Left ventricle myocardium inferior (tissue), 1 donor: ENCODE measurements at regions not wholly inside any gene's neighbourhood (a gene's known extent, or its start where the extent isn't known, plus 50 kb on each side); places are given as distances from the start of the nearest gene placed in this dataset.

Source experiments
- DNase-seq: peaks from one replicate; pipeline ENCODE4 v3.0.0-alpha.2; 2020
- H3K27ac ChIP-seq: fragments of 200-600 bp; replicated peaks from 2 replicates; pipeline ENCODE4 v1.8.0; 2021
- H3K27me3 ChIP-seq: fragments of 200-600 bp; 2 replicates; pipeline ENCODE4 v1.8.0; 2021; ENCODE audit warnings: low read depth
- H3K36me3 ChIP-seq: fragments of 200-600 bp; 2 replicates; pipeline ENCODE4 v1.8.0; 2021
- H3K4me1 ChIP-seq: fragments of 200-600 bp; 2 replicates; pipeline ENCODE4 v1.8.0; 2021
- H3K4me3 ChIP-seq: fragments of 200-600 bp; 2 replicates; pipeline ENCODE4 v1.8.0; 2021; ENCODE audit warnings: mild to moderate bottlenecking, moderate library complexity
- H3K9me3 ChIP-seq: fragments of 200-600 bp; replicated peaks from 2 replicates; pipeline ENCODE4 v1.8.0; 2021
- intact Hi-C: fragments of 100-400 bp; cut with micrococcal nuclease; formaldehyde crosslinking; loops from one replicate; pipeline ENCODE4 v1.11.0; 2022
- TF ChIP-seq, protein P1 (sequence below): fragments of 200-600 bp; IDR thresholded peaks from 2 replicates; pipeline ENCODE4 v1.8.0; 2021; ENCODE audit warnings: antibody characterized with exemption, mild to moderate bottlenecking, borderline replicate concordance
- donor health status: DM: no; HTN: yes; CAD: no; lungs with severe emphysema.

DNA sequence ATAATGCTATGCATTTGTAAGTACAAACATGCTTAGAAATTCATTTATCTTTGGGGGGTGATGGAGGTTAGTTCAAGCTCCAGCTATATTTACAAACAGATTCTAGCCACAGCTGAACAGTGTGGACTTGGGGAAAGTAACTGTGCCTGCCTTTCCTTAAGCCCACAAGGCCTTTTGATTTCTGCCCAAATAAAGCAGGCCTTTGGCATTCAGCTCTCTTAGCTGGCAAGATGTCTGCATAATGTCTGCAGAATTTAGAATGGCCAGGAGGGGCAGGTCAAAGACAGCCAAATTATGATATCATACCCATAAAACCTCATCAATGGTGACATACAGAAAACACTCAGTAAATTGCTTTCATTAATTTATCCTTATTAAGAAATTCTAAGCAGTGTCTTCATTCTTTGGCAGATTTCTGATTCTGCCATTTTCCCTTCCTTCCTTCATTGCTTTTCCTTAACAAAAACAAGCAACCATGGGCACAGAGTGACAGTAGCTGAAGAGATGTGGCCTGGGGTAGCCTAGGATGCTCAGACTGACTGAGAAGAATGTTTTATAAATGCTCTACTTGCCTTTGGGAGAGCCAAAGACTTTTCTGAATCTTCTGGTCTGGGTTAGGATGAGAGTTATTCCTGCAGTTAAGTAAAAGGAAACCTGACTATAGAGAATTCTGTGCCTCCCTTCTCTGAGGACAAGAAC is 538.7 kb upstream of the NR3C2 start:
- TF ChIP-seq, protein P1, sequence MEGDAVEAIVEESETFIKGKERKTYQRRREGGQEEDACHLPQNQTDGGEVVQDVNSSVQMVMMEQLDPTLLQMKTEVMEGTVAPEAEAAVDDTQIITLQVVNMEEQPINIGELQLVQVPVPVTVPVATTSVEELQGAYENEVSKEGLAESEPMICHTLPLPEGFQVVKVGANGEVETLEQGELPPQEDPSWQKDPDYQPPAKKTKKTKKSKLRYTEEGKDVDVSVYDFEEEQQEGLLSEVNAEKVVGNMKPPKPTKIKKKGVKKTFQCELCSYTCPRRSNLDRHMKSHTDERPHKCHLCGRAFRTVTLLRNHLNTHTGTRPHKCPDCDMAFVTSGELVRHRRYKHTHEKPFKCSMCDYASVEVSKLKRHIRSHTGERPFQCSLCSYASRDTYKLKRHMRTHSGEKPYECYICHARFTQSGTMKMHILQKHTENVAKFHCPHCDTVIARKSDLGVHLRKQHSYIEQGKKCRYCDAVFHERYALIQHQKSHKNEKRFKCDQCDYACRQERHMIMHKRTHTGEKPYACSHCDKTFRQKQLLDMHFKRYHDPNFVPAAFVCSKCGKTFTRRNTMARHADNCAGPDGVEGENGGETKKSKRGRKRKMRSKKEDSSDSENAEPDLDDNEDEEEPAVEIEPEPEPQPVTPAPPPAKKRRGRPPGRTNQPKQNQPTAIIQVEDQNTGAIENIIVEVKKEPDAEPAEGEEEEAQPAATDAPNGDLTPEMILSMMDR, result peak; percentile 13
- peaks cover 9% of the 10 kb centered on the region for H3K4me1 ChIP-seq
- H3K27ac ChIP-seq, result no peak overlapping the region
- no peaks in the 10 kb centered on the region for H3K27me3 ChIP-seq
- H3K36me3 ChIP-seq, result no peaks in the 10 kb centered on the region
- peaks cover 12% of the 10 kb centered on the region for H3K9me3 ChIP-seq
- intact Hi-C loops, result no loop called here
- H3K4me3 ChIP-seq, result no peak overlapping the region
- DNase-seq, result no peak

DNA sequence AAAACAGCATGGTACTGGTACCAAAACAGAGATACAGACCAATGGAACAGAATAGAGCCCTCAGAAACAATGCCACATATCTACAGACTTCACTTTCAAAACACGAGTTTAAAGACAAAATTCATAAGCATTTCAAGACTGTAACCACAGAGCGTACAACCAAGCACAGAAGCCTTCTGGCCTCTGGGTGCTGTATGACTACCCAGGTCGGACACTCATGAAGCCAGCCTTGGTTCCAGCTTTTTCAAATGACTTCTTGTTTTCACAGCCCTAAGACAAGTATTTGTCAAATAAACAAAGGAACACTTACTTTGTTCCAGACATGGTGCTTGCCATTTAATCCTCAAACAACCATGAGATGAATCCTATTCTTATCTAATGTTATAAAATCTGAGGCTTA is 536.1 kb upstream of the NR3C2 start:
- TF ChIP-seq, protein P1, result no peak
- no peak for DNase-seq
- no peaks in the 10 kb centered on the region for H3K27me3 ChIP-seq

DNA sequence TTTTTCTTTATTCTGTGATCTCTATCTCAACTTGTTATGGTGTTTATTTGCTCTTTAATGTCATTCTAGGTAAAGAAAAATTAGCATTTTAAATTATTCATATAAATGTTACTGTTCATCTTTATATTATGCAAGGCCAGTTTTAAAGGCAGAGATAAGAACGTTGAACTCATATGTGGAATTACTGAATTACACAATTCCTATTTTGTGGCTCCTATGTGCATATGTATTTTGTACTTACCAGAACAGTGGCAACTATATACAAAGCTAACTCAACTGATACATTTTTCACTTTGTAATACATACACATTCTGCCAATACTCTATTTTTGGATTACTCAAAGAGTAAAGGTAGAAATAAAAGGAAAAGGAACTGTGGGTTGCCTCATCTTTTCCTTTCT is 533.2 kb upstream of the NR3C2 start:
- TF ChIP-seq, protein P1, result no peak
- no peaks in the 10 kb centered on the region for H3K36me3 ChIP-seq

More for the DNA sequence above, 536.1 kb upstream of the NR3C2 start:
- H3K36me3 ChIP-seq, result no peaks in the 10 kb centered on the region
- H3K27ac ChIP-seq, result no peak overlapping the region
- H3K9me3 ChIP-seq, result no peaks in the 10 kb centered on the region
- H3K4me3 ChIP-seq, result no peak overlapping the region
- H3K4me1 ChIP-seq, result peaks cover 9% of the 10 kb centered on the region
- intact Hi-C loops, result no loop called here

DNA sequence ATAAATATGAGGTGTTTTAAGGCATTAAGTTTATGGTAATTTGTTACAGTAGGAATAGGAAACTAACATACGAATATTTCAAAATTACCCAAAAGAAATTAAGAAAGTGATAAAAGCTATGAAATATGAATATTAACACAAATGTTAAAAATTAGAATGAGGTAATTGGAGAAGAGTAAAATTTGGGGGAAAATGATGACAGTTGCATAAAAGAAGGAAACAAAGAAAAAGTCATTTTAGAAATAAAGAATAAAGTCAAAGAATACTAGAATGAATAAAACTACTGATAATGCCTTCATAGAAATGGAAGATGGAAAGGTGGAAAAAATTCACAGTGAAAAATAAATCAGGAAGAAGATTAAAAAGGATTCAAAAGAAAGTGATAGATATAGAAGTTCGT is 522.9 kb upstream of the NR3C2 start:
- intact Hi-C loops, result no loop called here
- DNase-seq, result no peak
- no peaks in the 10 kb centered on the region for H3K27me3 ChIP-seq
- H3K9me3 ChIP-seq, result no peaks in the 10 kb centered on the region
- no peaks in the 10 kb centered on the region for H3K36me3 ChIP-seq
- H3K27ac ChIP-seq, result no peak overlapping the region
- no peaks in the 10 kb centered on the region for H3K4me1 ChIP-seq
- TF ChIP-seq, protein P1, result no peak
- H3K4me3 ChIP-seq, result no peak overlapping the region

More for the DNA sequence above, 533.2 kb upstream of the NR3C2 start:
- H3K4me3 ChIP-seq, result no peak overlapping the region
- H3K4me1 ChIP-seq, result peaks cover 3% of the 10 kb centered on the region
- DNase-seq, result no peak
- no peaks in the 10 kb centered on the region for H3K9me3 ChIP-seq
- H3K27me3 ChIP-seq, result no peaks in the 10 kb centered on the region
- intact Hi-C loops, result no loop called here
- no peak overlapping the region for H3K27ac ChIP-seq

DNA sequence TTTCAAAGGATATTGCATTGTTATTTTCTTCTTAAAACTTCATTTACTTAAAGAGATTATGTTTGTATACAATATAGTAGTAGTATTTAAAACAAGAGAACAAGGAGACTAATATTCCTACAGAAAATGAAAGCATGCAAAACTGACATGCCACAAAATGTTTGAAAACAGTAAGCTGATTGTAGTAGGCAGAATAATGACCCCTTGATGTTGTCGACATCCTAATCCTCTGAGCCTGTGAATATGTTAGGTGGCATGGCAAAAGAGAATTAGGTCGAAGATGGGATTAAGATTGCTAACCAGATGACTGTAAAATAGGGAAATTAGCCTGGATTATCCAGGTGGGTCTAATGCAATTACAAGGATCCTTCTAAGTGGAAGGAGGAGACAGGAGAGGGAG is 522.2 kb upstream of the NR3C2 start:
- H3K4me1 ChIP-seq, result no peaks in the 10 kb centered on the region
- no peak for DNase-seq
- H3K27ac ChIP-seq, result no peak overlapping the region
- intact Hi-C loops, result no loop called here
- no peaks in the 10 kb centered on the region for H3K36me3 ChIP-seq
- no peaks in the 10 kb centered on the region for H3K27me3 ChIP-seq
- no peak overlapping the region for H3K4me3 ChIP-seq
- TF ChIP-seq, protein P1, result no peak
- no peaks in the 10 kb centered on the region for H3K9me3 ChIP-seq
